RWPE2 (cell line): ENCODE measurements at regions not wholly inside any gene's neighbourhood (a gene's known extent, or its start where the extent isn't known, plus 50 kb on each side); places are given as distances from the start of the nearest gene placed in this dataset.

Source experiments
- ATAC-seq: fragments of 200-7000 bp; cut with Tn5 transposase; 3 replicates; pipeline ENCODE4 v1.9.1; 2021; ENCODE audit warnings: low read depth
- DNase-seq: peaks from one replicate; pipeline ENCODE4 v3.0.0-alpha.2; 2020; ENCODE audit warnings: low spot score
- H3K27ac ChIP-seq: fragments of 450-650 bp; 2 replicates; pipeline ENCODE4 v1.5.1; 2017; ENCODE audit warnings: mild to moderate bottlenecking; ENCODE audit not compliant: poor library complexity, severe bottlenecking
- H3K27me3 ChIP-seq: fragments of 250-450 bp; sonication (Bioruptor Pico); 2 replicates; pipeline ENCODE4 v1.5.1; 2021; ENCODE audit warnings: mild to moderate bottlenecking, moderate library complexity; ENCODE audit not compliant: insufficient read depth, poor library complexity, severe bottlenecking
- H3K36me3 ChIP-seq: fragments of 250-450 bp; sonication (Bioruptor Pico); 2 replicates; pipeline ENCODE4 v1.5.1; 2020; ENCODE audit warnings: low read depth, mild to moderate bottlenecking, moderate library complexity
- H3K4me1 ChIP-seq: fragments of 250-450 bp; sonication (Bioruptor Pico); 2 replicates; pipeline ENCODE4 v1.5.1; 2021; ENCODE audit warnings: mild to moderate bottlenecking, moderate library complexity; ENCODE audit not compliant: insufficient read depth, poor library complexity, severe bottlenecking
- H3K4me3 ChIP-seq: fragments of 250-450 bp; sonication (Bioruptor Pico); 2 replicates; pipeline ENCODE4 v1.5.1; 2021; ENCODE audit warnings: mild to moderate bottlenecking, moderate library complexity; ENCODE audit not compliant: severe bottlenecking
- H3K9me3 ChIP-seq: fragments of 250-450 bp; sonication (Bioruptor Pico); 2 replicates; pipeline ENCODE4 v1.5.1; 2021; ENCODE audit warnings: mild to moderate bottlenecking, moderate library complexity; ENCODE audit not compliant: severe bottlenecking
- CTCF ChIP-seq: fragments of 450-650 bp; IDR thresholded peaks from one replicate; pipeline ENCODE4 v1.5.1; 2017; ENCODE audit warnings: mild to moderate bottlenecking, moderate library complexity; ENCODE audit not compliant: poor library complexity, severe bottlenecking

GRCh38 chr1:222247081-222247480, 300.8 kb downstream of the HHIPL2 start:
- no peaks in the 10 kb centered on the region for H3K9me3 ChIP-seq
- ATAC-seq (no peak), DNase-seq (no peak)
- H3K36me3 ChIP-seq, result no peaks in the 10 kb centered on the region
- no peak overlapping the region for H3K4me3 ChIP-seq
- H3K4me1 ChIP-seq, result peaks cover 2% of the 10 kb centered on the region
- no peaks in the 10 kb centered on the region for H3K27me3 ChIP-seq
- no peak for TF ChIP-seq CTCF
- no peak overlapping the region for H3K27ac ChIP-seq

GRCh38 chr1:222243902-222244301, 304.0 kb downstream of the HHIPL2 start:
- H3K36me3 ChIP-seq, result no peaks in the 10 kb centered on the region
- ATAC-seq (peak; percentile 84), DNase-seq (peak; percentile 38)
- H3K4me3 ChIP-seq, result no peak overlapping the region
- H3K27ac ChIP-seq, result peak overlapping the region; percentile 13
- H3K4me1 ChIP-seq, result peaks cover 9% of the 10 kb centered on the region
- H3K27me3 ChIP-seq, result no peaks in the 10 kb centered on the region
- H3K9me3 ChIP-seq, result no peaks in the 10 kb centered on the region
- TF ChIP-seq CTCF, result no peak

GRCh38 chr1:222242492-222242891, 305.4 kb downstream of the HHIPL2 start:
- Histone ChIP-seq H3K27me3 (no peaks in the 10 kb centered on the region), H3K27ac (no peak overlapping the region), H3K9me3 (no peaks in the 10 kb centered on the region), H3K36me3 (no peaks in the 10 kb centered on the region), H3K4me1 (peaks cover 9% of the 10 kb centered on the region), H3K4me3 (no peak overlapping the region)
- no peak for TF ChIP-seq CTCF
- no peak for ATAC-seq
- DNase-seq, result no peak

- Histone ChIP-seq H3K27ac (no peak overlapping the region), H3K9me3 (no peaks in the 10 kb centered on the region), H3K4me1 (peaks cover 9% of the 10 kb centered on the region), H3K4me3 (no peak overlapping the region), H3K36me3 (no peaks in the 10 kb centered on the region), H3K27me3 (no peaks in the 10 kb centered on the region)
- TF ChIP-seq CTCF, result no peak
- ATAC-seq (no peak), DNase-seq (no peak)
These were observed 306.5 kb downstream of the HHIPL2 start for GRCh38 chr1:222241410-222241809.

GRCh38 chr1:222240536-222241181, 307.2 kb downstream of the HHIPL2 start:
- ATAC-seq (peak; percentile 71), DNase-seq (no peak)
- peak overlapping the region; percentile 8 for H3K27ac ChIP-seq

More at GRCh38 chr1:222240536-222241181, 307.2 kb downstream of the HHIPL2 start:
- Histone ChIP-seq H3K4me1 (peaks cover 9% of the 10 kb centered on the region), H3K9me3 (no peaks in the 10 kb centered on the region), H3K36me3 (no peaks in the 10 kb centered on the region), H3K4me3 (no peak overlapping the region), H3K27me3 (no peaks in the 10 kb centered on the region)
- no peak for TF ChIP-seq CTCF
